OCI-LY7 (cell line): ENCODE measurements at regions not wholly inside any gene's neighbourhood (a gene's known extent, or its start where the extent isn't known, plus 50 kb on each side); places are given as distances from the start of the nearest gene placed in this dataset.

Experiments
- BruUV-seq: library from RNA; stranded (reverse); fragments of 400-500 nt; replicated peaks from 2 replicates; lab custom pipeline; 2021; lab: Mats Ljungman, UMichigan
- CTCF ChIA-PET: fragments of 300-600 bp; sonication (Branson Sonifier 250); formaldehyde crosslinking; loops from one replicate; lab custom pipeline; 2022; ENCODE audit warnings: antibody characterized with exemption; ENCODE audit not compliant: unreplicated experiment; lab: Charles Lee
- POLR2A ChIA-PET: fragments of 300-600 bp; sonication (Branson Sonifier 250); formaldehyde crosslinking; loops from one replicate; lab custom pipeline; 2022; ENCODE audit warnings: antibody characterized with exemption; lab: Charles Lee
- DNase-seq: peaks from one replicate; pipeline ENCODE4 v3.0.0-alpha.2; 2015; ENCODE audit warnings: low spot score
- H2AFZ ChIP-seq: fragments of 200-600 bp; sonication (generic), shearing (Covaris generic); 2 replicates; pipeline ENCODE4 v1.6.1; 2014; ENCODE audit warnings: mild to moderate bottlenecking, antibody characterized with exemption, low read length, moderate library complexity
- H3K27ac ChIP-seq: fragments of 200-600 bp; sonication (generic); 2 replicates; pipeline ENCODE4 v1.5.1; 2014; ENCODE audit warnings: mixed run types, low read depth, mild to moderate bottlenecking, moderate library complexity, low read length, inconsistent platforms; ENCODE audit not compliant: poor library complexity, severe bottlenecking
- H3K36me3 ChIP-seq: fragments of 200-600 bp; sonication (generic); 2 replicates; pipeline ENCODE4 v1.6.1; 2014; ENCODE audit warnings: mild to moderate bottlenecking, antibody characterized with exemption, low read length, moderate library complexity, mixed read lengths; ENCODE audit not compliant: insufficient read depth
- H3K4me1 ChIP-seq: fragments of 200-600 bp; sonication (generic); 2 replicates; pipeline ENCODE4 v1.5.1; 2014; ENCODE audit warnings: mild to moderate bottlenecking, low read length; ENCODE audit not compliant: insufficient read depth, poor library complexity, severe bottlenecking
- H3K4me2 ChIP-seq: fragments of 200-600 bp; sonication (generic); 2 replicates; pipeline ENCODE4 v1.6.1; 2014; ENCODE audit warnings: mild to moderate bottlenecking, low read length
- H3K4me3 ChIP-seq: fragments of 200-600 bp; sonication (generic); 2 replicates; pipeline ENCODE4 v1.5.1; 2014; ENCODE audit warnings: mild to moderate bottlenecking, low read depth, low read length; ENCODE audit not compliant: poor library complexity, severe bottlenecking
- H3K79me2 ChIP-seq: fragments of 200-600 bp; sonication (generic); 2 replicates; pipeline ENCODE4 v1.6.1; 2016; ENCODE audit warnings: low read depth, mild to moderate bottlenecking, low read length, moderate library complexity, mixed read lengths; ENCODE audit not compliant: insufficient read depth
- H3K9me2 ChIP-seq: fragments of 200-600 bp; sonication (generic); 2 replicates; pipeline ENCODE4 v1.6.1; 2016; ENCODE audit warnings: mild to moderate bottlenecking, low read length, mixed read lengths; ENCODE audit not compliant: insufficient read depth
- H3K9me3 ChIP-seq: fragments of 200-600 bp; sonication (generic); 2 replicates; pipeline ENCODE4 v1.6.1; 2014; ENCODE audit warnings: mild to moderate bottlenecking, mixed run types, low read length, mixed read lengths
- H4K20me1 ChIP-seq: fragments of 200-600 bp; sonication (generic); 2 replicates; pipeline ENCODE4 v1.6.1; 2014; ENCODE audit warnings: mild to moderate bottlenecking, antibody characterized with exemption, low read length, moderate library complexity, mixed read lengths; ENCODE audit not compliant: insufficient read depth
- EZH2phosphoT487 ChIP-seq: fragments of 200-600 bp; sonication (generic); IDR thresholded peaks from 2 replicates; pipeline ENCODE4 v1.6.1; 2018; ENCODE audit warnings: low read depth, borderline replicate concordance, mild to moderate bottlenecking, mixed run types, antibody characterized with exemption, low read length, moderate library complexity, mixed read lengths
- intact Hi-C: fragments of 100-400 bp; cut with micrococcal nuclease; formaldehyde crosslinking; loops from one replicate; pipeline ENCODE4 v1.10.0; 2022; ENCODE audit not compliant: unreplicated experiment
- TF ChIP-seq, protein P1 (sequence below): fragments of 200-600 bp; sonication (generic); conservative IDR thresholded peaks from 2 replicates; pipeline ENCODE4 v1.5.1; 2014; ENCODE audit warnings: mild to moderate bottlenecking, antibody characterized with exemption, low read length, moderate library complexity, mixed read lengths

DNA sequence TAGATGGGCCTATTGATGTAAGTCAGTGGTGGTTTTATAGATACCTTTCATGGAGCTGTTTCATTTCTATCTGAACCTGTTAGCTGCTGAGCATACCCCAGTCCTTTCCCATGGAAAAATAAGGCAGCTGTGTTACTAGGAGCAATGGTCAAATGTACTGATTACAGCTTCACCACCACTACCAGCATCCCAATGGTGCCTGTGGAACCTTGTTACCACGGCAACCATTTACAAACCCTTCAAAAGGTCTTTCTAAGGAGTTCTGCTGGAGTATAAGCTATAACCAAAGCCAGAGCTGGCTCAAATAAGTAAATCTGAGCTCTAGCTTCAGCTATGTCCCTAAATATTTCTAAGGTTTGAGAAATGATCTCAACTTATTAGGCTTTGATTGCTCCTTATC, 133.4 kb upstream of the ACP3 start:
- ChIA-PET POLR2A (interaction anchor here (0.5 kb wide), 1 partner anchor 841 kb away, joined by 5 read pairs; no protein-coding TSS in a partner anchor), CTCF (no interaction called here)
- Histone ChIP-seq H3K4me1 (no peaks in the 10 kb centered on the region), H2AFZ (no peak overlapping the region), H3K27ac (no peak overlapping the region), H3K79me2 (no peaks in the 10 kb centered on the region), H3K4me2 (no peak overlapping the region), H3K4me3 (no peak overlapping the region), H3K36me3 (no peaks in the 10 kb centered on the region), H3K9me2 (no peaks in the 10 kb centered on the region), H4K20me1 (no peaks in the 10 kb centered on the region), H3K9me3 (no peaks in the 10 kb centered on the region)
- TF ChIP-seq EZH2phosphoT487, result no peak
- TF ChIP-seq, protein P1, sequence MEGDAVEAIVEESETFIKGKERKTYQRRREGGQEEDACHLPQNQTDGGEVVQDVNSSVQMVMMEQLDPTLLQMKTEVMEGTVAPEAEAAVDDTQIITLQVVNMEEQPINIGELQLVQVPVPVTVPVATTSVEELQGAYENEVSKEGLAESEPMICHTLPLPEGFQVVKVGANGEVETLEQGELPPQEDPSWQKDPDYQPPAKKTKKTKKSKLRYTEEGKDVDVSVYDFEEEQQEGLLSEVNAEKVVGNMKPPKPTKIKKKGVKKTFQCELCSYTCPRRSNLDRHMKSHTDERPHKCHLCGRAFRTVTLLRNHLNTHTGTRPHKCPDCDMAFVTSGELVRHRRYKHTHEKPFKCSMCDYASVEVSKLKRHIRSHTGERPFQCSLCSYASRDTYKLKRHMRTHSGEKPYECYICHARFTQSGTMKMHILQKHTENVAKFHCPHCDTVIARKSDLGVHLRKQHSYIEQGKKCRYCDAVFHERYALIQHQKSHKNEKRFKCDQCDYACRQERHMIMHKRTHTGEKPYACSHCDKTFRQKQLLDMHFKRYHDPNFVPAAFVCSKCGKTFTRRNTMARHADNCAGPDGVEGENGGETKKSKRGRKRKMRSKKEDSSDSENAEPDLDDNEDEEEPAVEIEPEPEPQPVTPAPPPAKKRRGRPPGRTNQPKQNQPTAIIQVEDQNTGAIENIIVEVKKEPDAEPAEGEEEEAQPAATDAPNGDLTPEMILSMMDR, result no peak
- intact Hi-C loops, result loop anchor here (5.0 kb wide), 1 partner anchor 147 kb away; the partner anchor contains the start of gene CPNE4
- no peak for DNase-seq
- no TSS peak for BruUV-seq

DNA sequence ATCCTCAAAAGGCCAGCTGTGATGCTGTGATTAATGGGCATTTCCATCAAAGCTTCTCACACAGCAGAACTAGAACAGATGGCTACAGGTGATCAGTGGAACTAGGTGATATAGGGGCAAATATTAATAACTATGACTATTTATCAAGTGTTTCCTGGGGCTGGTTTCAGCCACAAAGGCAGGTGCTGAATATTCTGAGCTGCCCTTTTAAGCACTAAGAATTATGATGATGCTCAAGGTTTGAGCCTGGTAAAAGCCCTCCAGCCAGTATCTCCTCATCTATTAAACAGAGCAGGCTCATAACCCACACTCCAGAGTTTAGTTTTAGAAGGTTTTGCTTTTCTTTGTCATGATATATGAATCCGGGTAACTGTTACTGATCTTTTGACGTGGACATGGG, 129.5 kb upstream of the ACP3 start:
- no peak overlapping the region for H2AFZ ChIP-seq
- no peak overlapping the region for H3K27ac ChIP-seq
- POLR2A ChIA-PET, result no interaction called here
- H3K79me2 ChIP-seq, result no peaks in the 10 kb centered on the region
- CTCF ChIA-PET, result no interaction called here
- no peak for DNase-seq
- H3K4me2 ChIP-seq, result no peak overlapping the region
- no peaks in the 10 kb centered on the region for H3K36me3 ChIP-seq
- TF ChIP-seq EZH2phosphoT487, result no peak
- TF ChIP-seq, protein P1, result no peak
- no peaks in the 10 kb centered on the region for H3K4me1 ChIP-seq
- no peak overlapping the region for H3K4me3 ChIP-seq
- BruUV-seq, result no TSS peak
- H3K9me3 ChIP-seq, result no peaks in the 10 kb centered on the region
- H4K20me1 ChIP-seq, result no peaks in the 10 kb centered on the region
- intact Hi-C loops, result no loop called here
- H3K9me2 ChIP-seq, result no peaks in the 10 kb centered on the region

DNA sequence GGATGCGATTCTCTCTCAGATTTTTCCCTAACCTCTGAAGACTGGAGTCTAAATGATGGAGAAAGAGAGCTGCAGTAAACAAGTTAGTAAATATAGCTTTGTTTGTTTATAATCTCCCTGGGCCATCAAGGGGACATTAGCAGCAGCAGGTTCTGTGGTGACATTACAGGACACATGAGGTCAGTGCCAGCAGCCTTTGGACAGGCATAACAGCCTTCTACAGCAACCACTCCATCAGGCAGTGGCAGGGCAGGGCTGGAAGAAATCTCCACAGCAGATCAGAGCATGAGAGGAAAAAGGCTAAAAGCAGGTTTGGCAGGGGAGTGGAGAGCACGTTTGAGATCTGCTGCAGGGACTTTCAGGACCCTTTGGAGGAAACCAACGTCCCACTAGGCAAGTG, 127.6 kb upstream of the ACP3 start:
- no peaks in the 10 kb centered on the region for H3K4me1 ChIP-seq
- CTCF ChIA-PET, result no interaction called here
- intact Hi-C loops, result no loop called here
- no peak overlapping the region for H3K4me2 ChIP-seq
- no peaks in the 10 kb centered on the region for H3K9me2 ChIP-seq
- no peaks in the 10 kb centered on the region for H3K9me3 ChIP-seq
- H2AFZ ChIP-seq, result no peak overlapping the region
- DNase-seq, result no peak
- no peaks in the 10 kb centered on the region for H4K20me1 ChIP-seq
- TF ChIP-seq, protein P1, result no peak
- no peak for TF ChIP-seq EZH2phosphoT487
- no peak overlapping the region for H3K4me3 ChIP-seq
- no TSS peak for BruUV-seq
- H3K27ac ChIP-seq, result no peak overlapping the region
- H3K79me2 ChIP-seq, result no peaks in the 10 kb centered on the region
- H3K36me3 ChIP-seq, result no peaks in the 10 kb centered on the region
- POLR2A ChIA-PET, result no interaction called here
